Upper lobe of left lung (tissue), 4 donors: ENCODE measurements at regions not wholly inside any gene's neighbourhood (a gene's known extent, or its start where the extent isn't known, plus 50 kb on each side); places are given as distances from the start of the nearest gene placed in this dataset.

Experiments used
- CTCF ChIP-seq, 6 experiments: fragments of 450-650 bp in 4 of 6; fragments of 200-600 bp in 2 of 6; sonication (generic) in 2 of 6; IDR thresholded peaks; one replicate each; pipeline ENCODE4 v1.5.1; 2016 to 2019; ENCODE audit warnings: antibody characterized with exemption in 6 of 6
- EP300 ChIP-seq, 4 donors: sonication (generic); formaldehyde crosslinking; IDR thresholded peaks; one replicate each; pipeline ENCODE4 v1.5.1; 2017; ENCODE audit warnings: antibody characterized with exemption in 4 of 4, control low read depth in 2 of 4
- POLR2A ChIP-seq, 4 donors: fragments of 450-650 bp; IDR thresholded peaks; one replicate each; pipeline ENCODE4 v1.5.1; 2016 to 2017; ENCODE audit warnings: antibody characterized with exemption in 4 of 4, mild to moderate bottlenecking in 2 of 4

GRCh38 chr7:46694058-46694457 is 773.0 kb upstream of the IGFBP3 start:
- TF ChIP-seq CTCF (IDR thresholded peaks at IDR 0.05): no peak
- no peak for TF ChIP-seq EP300 (IDR thresholded peaks at IDR 0.05)
- no peak for TF ChIP-seq POLR2A (IDR thresholded peaks at IDR 0.05)
